H9 (cell line): ENCODE measurements at regions not wholly inside any gene's neighbourhood (a gene's known extent, or its start where the extent isn't known, plus 50 kb on each side); places are given as distances from the start of the nearest gene placed in this dataset.

Experiments
- DNase-seq: peaks from one replicate; pipeline ENCODE4 v3.0.0-alpha.2; 2017
- H2AFZ ChIP-seq: one replicate; pipeline ENCODE4 v1.6.1; 2013; ENCODE audit warnings: mild to moderate bottlenecking, low read length, control low read depth, moderate library complexity
- H2AK5ac ChIP-seq: 2 replicates; pipeline ENCODE4 v1.6.1; 2013; ENCODE audit warnings: low read length, control low read depth, mixed read lengths; ENCODE audit not compliant: insufficient read length
- H2BK120ac ChIP-seq: one replicate; pipeline ENCODE4 v1.6.1; 2013; ENCODE audit warnings: low read depth, mild to moderate bottlenecking, low read length, control low read depth, inconsistent platforms; ENCODE audit not compliant: poor library complexity, severe bottlenecking
- H2BK12ac ChIP-seq: 2 replicates; pipeline ENCODE4 v1.6.1; 2013; ENCODE audit warnings: low read length, control low read depth, mixed read lengths, low read depth; ENCODE audit not compliant: insufficient read length
- H2BK15ac ChIP-seq: 2 replicates; pipeline ENCODE4 v1.6.1; 2013; ENCODE audit warnings: low read depth, low read length, control low read depth
- H2BK20ac ChIP-seq: one replicate; pipeline ENCODE4 v1.6.1; 2013; ENCODE audit warnings: low read depth, mild to moderate bottlenecking, low read length, control low read depth, inconsistent platforms; ENCODE audit not compliant: poor library complexity, severe bottlenecking
- H2BK5ac ChIP-seq: 2 replicates; pipeline ENCODE4 v1.6.1; 2013; ENCODE audit warnings: low read length, control low read depth, mixed read lengths; ENCODE audit not compliant: insufficient read length
- H3K14ac ChIP-seq: 2 replicates; pipeline ENCODE4 v1.6.1; 2013; ENCODE audit warnings: low read length, control low read depth; ENCODE audit not compliant: insufficient read depth
- H3K18ac ChIP-seq: 2 replicates; pipeline ENCODE4 v1.6.1; 2013; ENCODE audit warnings: low read depth, mild to moderate bottlenecking, mixed read lengths, low read length, control low read depth; ENCODE audit not compliant: insufficient read length
- H3K23ac ChIP-seq: 2 replicates; pipeline ENCODE4 v1.6.1; 2013; ENCODE audit warnings: low read length, control low read depth, mixed read lengths, low read depth; ENCODE audit not compliant: insufficient read length
- H3K23me2 ChIP-seq: 2 replicates; pipeline ENCODE4 v1.6.1; 2013; ENCODE audit warnings: low read depth, mild to moderate bottlenecking, mixed read lengths, low read length, control low read depth; ENCODE audit not compliant: insufficient read length, poor library complexity, severe bottlenecking
- H3K27ac ChIP-seq: 2 replicates; pipeline ENCODE4 v1.5.1; 2013; ENCODE audit warnings: low read length, control low read depth, mixed read lengths, low read depth; ENCODE audit not compliant: insufficient read length
- H3K27me3 ChIP-seq: 2 replicates; pipeline ENCODE4 v1.6.1; 2013; ENCODE audit warnings: low read length, control low read depth, inconsistent platforms; ENCODE audit not compliant: insufficient read depth
- H3K4ac ChIP-seq: 2 replicates; pipeline ENCODE4 v1.6.1; 2013; ENCODE audit warnings: low read depth, mild to moderate bottlenecking, control low read depth, inconsistent platforms, low read length, moderate library complexity
- H3K4me1 ChIP-seq: 2 replicates; pipeline ENCODE4 v1.6.1; 2013; ENCODE audit warnings: low read length, control low read depth, inconsistent platforms; ENCODE audit not compliant: insufficient read depth
- H3K4me2 ChIP-seq: 2 replicates; pipeline ENCODE4 v1.6.1; 2013; ENCODE audit warnings: low read length, control low read depth, mixed read lengths; ENCODE audit not compliant: insufficient read length, insufficient read depth
- H3K56ac ChIP-seq: 2 replicates; pipeline ENCODE4 v1.6.1; 2013; ENCODE audit warnings: low read depth, mild to moderate bottlenecking, mixed read lengths, low read length, control low read depth; ENCODE audit not compliant: insufficient read length
- H3K79me1 ChIP-seq: 2 replicates; pipeline ENCODE4 v1.6.1; 2013; ENCODE audit warnings: low read depth, mild to moderate bottlenecking, moderate library complexity, low read length, control low read depth, inconsistent platforms; ENCODE audit not compliant: insufficient read depth, poor library complexity, severe bottlenecking
- H3K79me2 ChIP-seq: 2 replicates; pipeline ENCODE4 v1.6.1; 2013; ENCODE audit warnings: low read length, control low read depth, inconsistent platforms; ENCODE audit not compliant: insufficient read depth
- H3K9ac ChIP-seq: 2 replicates; pipeline ENCODE4 v1.6.1; 2013; ENCODE audit warnings: low read length, control low read depth, mixed read lengths; ENCODE audit not compliant: insufficient read length; ENCODE audit errors: extremely low read depth
- H3K9me3 ChIP-seq: one replicate; pipeline ENCODE4 v1.6.1; 2013; ENCODE audit warnings: low read depth, low read length, inconsistent platforms; ENCODE audit not compliant: control insufficient read depth
- H3T11ph ChIP-seq: one replicate; pipeline ENCODE4 v1.6.1; 2013; ENCODE audit warnings: mild to moderate bottlenecking, low read length, control low read depth, inconsistent platforms
- H4K20me1 ChIP-seq: one replicate; pipeline ENCODE4 v1.6.1; 2013; ENCODE audit not compliant: control insufficient read depth, insufficient read length, insufficient read depth
- H4K5ac ChIP-seq: 2 replicates; pipeline ENCODE4 v1.6.1; 2013; ENCODE audit warnings: low read depth, mild to moderate bottlenecking, mixed read lengths, low read length, control low read depth; ENCODE audit not compliant: insufficient read length
- H4K8ac ChIP-seq: replicated peaks from 2 replicates; pipeline ENCODE4 v1.6.1; 2013; ENCODE audit warnings: low read length, control low read depth, mixed read lengths, low read depth; ENCODE audit not compliant: insufficient read length
- H4K91ac ChIP-seq: 2 replicates; pipeline ENCODE4 v1.6.1; 2013; ENCODE audit warnings: low read depth, mild to moderate bottlenecking, moderate library complexity, mixed read lengths, low read length, control low read depth; ENCODE audit not compliant: insufficient read length
- H3K27ac Mint-ChIP-seq, 3 experiments: 2 replicates in 2 of 3; 3 replicates in 1 of 3; pipeline ENCODE4 v1.8.0; 2020 to 2021; ENCODE audit warnings: mixed read lengths in 3 of 3, mild to moderate bottlenecking in 1 of 3, moderate library complexity in 1 of 3
- H3K27me3 Mint-ChIP-seq: 2 replicates; pipeline ENCODE4 v1.8.0; 2021; ENCODE audit warnings: low read depth, mild to moderate bottlenecking, moderate library complexity, mixed read lengths
- H3K36me3 Mint-ChIP-seq, 3 experiments: 2 replicates in 2 of 3; 3 replicates in 1 of 3; pipeline ENCODE4 v1.8.0; 2020 to 2021; ENCODE audit warnings: low read depth in 3 of 3, mixed read lengths in 3 of 3; ENCODE audit not compliant: insufficient read depth in 1 of 3
- H3K4me1 Mint-ChIP-seq, 2 experiments: 2 replicates each; pipeline ENCODE4 v1.8.0; 2020; ENCODE audit warnings: mixed read lengths in 2 of 2
- H3K4me3 Mint-ChIP-seq, 2 experiments: 2 replicates in 1 of 2; 3 replicates in 1 of 2; pipeline ENCODE4 v1.8.0; 2020 to 2021; ENCODE audit warnings: mild to moderate bottlenecking in 2 of 2, mixed read lengths in 2 of 2, moderate library complexity in 1 of 2
- H3K9me3 Mint-ChIP-seq, 2 experiments: 2 replicates in 1 of 2; 3 replicates in 1 of 2; pipeline ENCODE4 v1.8.0; 2020; ENCODE audit warnings: mild to moderate bottlenecking in 2 of 2, mixed read lengths in 2 of 2, moderate library complexity in 1 of 2
- TF ChIP-seq, protein P1 (sequence below): fragments of 200-600 bp; sonication (generic); conservative IDR thresholded peaks from 3 replicates; pipeline ENCODE4 v1.8.0; 2021; ENCODE audit warnings: antibody characterized with exemption, mild to moderate bottlenecking

DNA sequence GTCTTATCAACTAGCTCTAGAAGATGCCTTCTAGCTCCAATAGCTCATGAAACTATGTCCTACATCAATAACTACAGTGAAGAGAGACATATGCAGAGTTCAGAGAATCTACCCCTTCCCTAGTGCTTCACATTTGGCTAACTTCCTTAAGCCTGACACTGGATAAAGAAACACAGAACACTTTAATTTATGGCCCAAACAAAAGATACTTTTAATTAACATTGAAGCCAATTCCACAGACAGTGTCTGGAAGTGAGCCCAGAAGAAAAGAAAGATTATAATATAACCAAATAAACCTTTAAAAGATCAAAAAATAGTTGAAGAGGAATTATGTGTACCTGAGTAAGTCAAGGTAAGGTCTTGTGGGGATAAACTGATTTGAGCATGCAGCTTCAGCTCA, 255.2 kb downstream of the C11orf87 start:
- no peak overlapping the region for H3T11ph ChIP-seq
- Mint-ChIP-seq H3K27me3 (peaks cover 1% of the 10 kb centered on the region; the same call in 1 of the 2 replicates), H3K36me3 (no peaks in the 10 kb centered on the region), H3K4me1 (no peaks in the 10 kb centered on the region), H3K9me3 (no peaks in the 10 kb centered on the region), H3K27ac (no peak overlapping the region), H3K4me3 (no peak overlapping the region)
- H2BK15ac ChIP-seq: no peak overlapping the region
- TF ChIP-seq, protein P1, sequence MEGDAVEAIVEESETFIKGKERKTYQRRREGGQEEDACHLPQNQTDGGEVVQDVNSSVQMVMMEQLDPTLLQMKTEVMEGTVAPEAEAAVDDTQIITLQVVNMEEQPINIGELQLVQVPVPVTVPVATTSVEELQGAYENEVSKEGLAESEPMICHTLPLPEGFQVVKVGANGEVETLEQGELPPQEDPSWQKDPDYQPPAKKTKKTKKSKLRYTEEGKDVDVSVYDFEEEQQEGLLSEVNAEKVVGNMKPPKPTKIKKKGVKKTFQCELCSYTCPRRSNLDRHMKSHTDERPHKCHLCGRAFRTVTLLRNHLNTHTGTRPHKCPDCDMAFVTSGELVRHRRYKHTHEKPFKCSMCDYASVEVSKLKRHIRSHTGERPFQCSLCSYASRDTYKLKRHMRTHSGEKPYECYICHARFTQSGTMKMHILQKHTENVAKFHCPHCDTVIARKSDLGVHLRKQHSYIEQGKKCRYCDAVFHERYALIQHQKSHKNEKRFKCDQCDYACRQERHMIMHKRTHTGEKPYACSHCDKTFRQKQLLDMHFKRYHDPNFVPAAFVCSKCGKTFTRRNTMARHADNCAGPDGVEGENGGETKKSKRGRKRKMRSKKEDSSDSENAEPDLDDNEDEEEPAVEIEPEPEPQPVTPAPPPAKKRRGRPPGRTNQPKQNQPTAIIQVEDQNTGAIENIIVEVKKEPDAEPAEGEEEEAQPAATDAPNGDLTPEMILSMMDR: no peak
- H2AFZ ChIP-seq: no peak overlapping the region
- no peak overlapping the region for H4K8ac ChIP-seq
- H3K14ac ChIP-seq: no peak overlapping the region
- H3K18ac ChIP-seq: no peak overlapping the region
- no peak overlapping the region for H2BK12ac ChIP-seq
- H3K79me1 ChIP-seq: no peaks in the 10 kb centered on the region
- no peaks in the 10 kb centered on the region for H4K20me1 ChIP-seq
- no peak overlapping the region for H3K4me2 ChIP-seq
- no peak overlapping the region for H2AK5ac ChIP-seq
- H3K4me1 ChIP-seq: no peaks in the 10 kb centered on the region
- no peak overlapping the region for H2BK20ac ChIP-seq
- no peak overlapping the region for H3K23ac ChIP-seq
- no peaks in the 10 kb centered on the region for H3K9me3 ChIP-seq
- H4K5ac ChIP-seq: no peak overlapping the region
- H3K27ac ChIP-seq: no peak overlapping the region
- no peak for DNase-seq
- no peak overlapping the region for H2BK120ac ChIP-seq
- H3K9ac ChIP-seq: no peak overlapping the region
- no peak overlapping the region for H2BK5ac ChIP-seq
- no peaks in the 10 kb centered on the region for H3K79me2 ChIP-seq
- no peak overlapping the region for H3K4ac ChIP-seq
- H3K23me2 ChIP-seq: no peaks in the 10 kb centered on the region
- no peak overlapping the region for H4K91ac ChIP-seq
- no peaks in the 10 kb centered on the region for H3K27me3 ChIP-seq
- H3K56ac ChIP-seq: no peak overlapping the region
